ENCODE measurements at regions not wholly inside any gene's neighbourhood (a gene's known extent, or its start where the extent isn't known, plus 50 kb on each side); places are given as distances from the start of the nearest gene placed in this dataset.

DNA sequence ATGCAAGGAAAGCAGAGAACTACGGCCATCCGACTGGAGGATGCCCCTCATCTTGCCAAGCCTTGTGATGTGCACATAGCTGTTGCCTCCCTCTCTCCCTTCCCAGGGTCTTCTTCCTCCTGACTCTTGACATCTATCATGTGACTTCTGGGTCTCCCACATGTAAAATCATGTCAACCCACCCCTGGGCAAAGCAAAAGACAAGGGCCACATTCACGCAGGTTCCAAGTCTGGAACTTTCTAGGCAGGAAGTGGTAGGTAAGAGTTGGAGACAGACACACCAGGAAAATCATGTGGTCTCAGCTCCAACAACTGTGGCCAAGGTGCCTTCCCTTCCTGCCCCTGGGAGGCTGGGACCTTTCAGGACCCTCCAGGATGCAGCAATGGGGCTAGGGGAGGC, 187.3 kb downstream of the CXCL12 start:
- no peak for TF ChIP-seq POLR2A (IDR thresholded peaks at IDR 0.05; ENCODE audit: low read depth, low read length)
- TF ChIP-seq POLR2AphosphoS5 (IDR thresholded peaks at IDR 0.05; ENCODE audit: low read depth, low read length), result no peak
- no peak for TF ChIP-seq TAF1 (IDR thresholded peaks at IDR 0.05; ENCODE audit: borderline replicate concordance, low read depth, low read length)

Measured in GM12892 (cell line).